ENCODE measurements at regions not wholly inside any gene's neighbourhood (a gene's known extent, or its start where the extent isn't known, plus 50 kb on each side); places are given as distances from the start of the nearest gene placed in this dataset.
"Not testable (repeated sequence)": the region's sequence is repeated elsewhere in the genome, so short reads cannot be mapped to it uniquely, and the experiment has no call there.

DNA sequence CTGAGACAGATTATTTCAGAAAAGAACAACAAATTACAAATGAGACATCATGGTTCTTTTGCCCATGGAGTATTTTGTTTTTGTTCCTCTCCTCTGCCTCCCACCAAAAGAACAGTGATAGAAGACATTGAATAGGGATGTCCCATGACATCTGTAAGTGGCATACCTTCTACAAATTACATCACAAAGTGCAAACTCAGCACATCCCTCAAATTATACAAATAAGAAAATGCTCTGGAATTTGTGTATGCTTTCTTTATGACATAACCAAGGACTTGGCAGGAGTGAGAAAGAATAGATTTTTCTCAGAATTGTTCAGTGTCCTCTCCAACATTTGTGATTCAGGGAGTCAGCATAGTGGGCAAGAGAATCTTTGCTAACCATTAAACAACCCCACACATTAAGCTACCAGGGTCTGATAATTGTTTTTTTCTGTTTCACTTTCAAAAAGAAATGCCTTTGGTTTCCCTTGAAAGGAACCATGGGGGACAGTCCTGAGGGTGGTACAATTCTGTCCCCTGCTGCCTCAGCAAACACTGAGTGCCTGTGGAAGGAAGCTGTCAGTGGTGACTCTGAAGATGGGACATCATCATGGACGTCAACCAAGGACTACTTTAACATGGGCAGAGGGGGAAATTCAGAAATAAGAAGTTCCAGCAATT is 430.3 kb downstream of the AASDHPPT start:
- DNase-seq = no peak

DNA sequence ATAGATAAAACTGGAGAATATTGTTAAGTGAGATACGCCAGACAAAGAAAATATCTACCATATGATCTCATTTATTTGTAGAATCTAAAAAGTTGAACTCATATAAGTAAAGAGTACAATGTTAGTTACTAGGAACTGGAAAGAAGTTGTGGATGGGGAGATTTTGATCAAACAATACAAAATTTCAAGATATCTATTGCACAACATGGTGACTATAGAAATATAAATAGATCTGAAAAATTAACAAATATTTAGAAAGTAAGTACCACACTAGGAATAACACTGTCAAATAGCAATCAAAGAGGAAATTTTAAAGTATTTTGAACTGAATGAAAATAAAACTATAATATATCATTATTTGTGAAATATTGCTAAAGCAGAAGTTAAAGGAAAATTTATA is 437.2 kb downstream of the AASDHPPT start:
- no peak for DNase-seq

DNA sequence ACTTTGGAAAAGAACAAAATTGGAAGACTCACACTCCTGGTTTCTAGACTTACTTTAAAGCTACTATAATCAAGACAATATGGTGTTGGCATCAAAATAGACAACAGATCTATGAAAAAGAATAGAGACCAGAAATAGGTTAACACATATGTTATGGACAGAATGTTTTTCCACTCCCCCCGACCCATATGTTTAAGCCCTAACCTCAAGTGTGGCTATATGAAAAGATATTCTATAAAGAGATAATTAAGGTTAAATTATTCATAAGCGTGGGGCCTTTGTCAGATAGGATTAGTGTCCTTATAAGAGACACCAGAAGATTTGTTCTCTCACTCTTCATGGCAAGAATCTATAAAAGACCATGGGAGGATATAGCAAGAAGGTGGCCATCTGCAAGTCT is 440.0 kb downstream of the AASDHPPT start:
- no peak for DNase-seq

DNA sequence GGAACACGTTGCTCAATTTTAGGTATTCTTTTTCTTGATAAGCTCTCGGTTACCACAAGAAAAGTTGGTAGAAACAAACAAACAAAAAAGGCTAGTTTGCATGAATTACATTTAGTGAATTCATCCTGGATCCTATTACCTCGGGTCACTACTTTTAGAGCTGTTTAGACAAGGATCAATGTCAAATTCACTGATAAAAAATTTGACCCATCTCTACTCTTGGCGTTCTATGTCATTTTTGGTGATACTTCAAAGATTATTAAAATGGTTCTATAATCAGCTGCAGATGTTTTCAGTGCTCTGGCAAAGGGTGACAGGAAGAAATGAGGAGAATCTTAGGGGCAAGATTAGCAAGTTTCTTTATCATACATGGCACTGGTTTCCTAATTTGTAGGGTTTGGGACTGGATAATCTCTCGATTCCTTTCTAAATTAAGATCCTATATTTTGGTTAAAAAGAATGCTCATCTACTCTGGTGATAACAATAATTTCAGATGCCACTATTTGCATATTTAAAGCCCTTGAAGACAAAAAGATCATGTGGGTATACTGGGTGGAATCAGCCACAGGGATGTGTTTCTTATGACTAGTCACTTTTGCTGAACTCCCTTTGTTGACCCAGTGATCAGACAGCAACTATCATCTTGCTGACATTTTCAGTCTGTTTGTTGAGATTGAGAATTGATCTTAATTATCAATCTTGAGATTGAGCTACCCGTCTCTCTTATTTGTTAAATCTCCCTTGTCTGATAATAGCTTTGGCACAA is 442.9 kb downstream of the AASDHPPT start:
- no peak for DNase-seq

DNA sequence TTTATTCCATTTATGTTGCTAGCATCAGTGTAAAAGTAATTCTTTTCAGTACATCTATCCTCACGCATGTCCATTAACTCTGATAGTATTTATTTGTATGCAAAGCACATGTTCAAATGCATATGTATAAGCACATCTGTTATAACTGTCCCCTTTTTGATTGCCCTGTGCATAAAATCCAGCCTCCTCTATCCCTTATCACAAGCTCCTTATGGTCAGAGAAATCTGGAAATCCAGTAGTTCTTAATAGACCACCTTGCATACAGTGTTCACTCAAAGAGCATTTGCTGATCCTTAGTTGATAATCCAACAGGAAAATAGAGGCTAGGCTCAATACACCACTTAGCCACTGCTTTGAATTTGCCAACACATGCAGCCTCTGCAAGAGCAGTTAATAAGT is 443.5 kb downstream of the AASDHPPT start:
- no peak for DNase-seq

DNA sequence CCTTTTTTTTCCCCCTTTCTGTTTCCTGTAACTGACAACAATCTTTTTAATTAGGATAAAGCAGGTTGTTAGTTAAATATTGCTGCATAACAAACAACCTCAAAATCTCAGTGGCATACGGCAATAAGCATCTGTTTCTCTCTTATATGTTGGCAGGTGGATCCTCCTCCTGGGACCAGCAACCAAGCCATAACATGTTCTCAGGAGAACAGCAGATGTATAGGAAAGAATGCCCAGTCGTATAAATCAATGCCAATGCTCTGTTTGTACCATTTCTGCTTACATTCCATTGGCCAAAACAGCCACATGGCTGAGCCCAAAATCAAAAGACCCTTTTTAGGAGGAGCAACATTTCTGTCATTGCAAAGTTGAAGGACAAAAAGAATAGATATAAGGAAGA is 445.7 kb downstream of the AASDHPPT start:
- no peak for DNase-seq

DNA sequence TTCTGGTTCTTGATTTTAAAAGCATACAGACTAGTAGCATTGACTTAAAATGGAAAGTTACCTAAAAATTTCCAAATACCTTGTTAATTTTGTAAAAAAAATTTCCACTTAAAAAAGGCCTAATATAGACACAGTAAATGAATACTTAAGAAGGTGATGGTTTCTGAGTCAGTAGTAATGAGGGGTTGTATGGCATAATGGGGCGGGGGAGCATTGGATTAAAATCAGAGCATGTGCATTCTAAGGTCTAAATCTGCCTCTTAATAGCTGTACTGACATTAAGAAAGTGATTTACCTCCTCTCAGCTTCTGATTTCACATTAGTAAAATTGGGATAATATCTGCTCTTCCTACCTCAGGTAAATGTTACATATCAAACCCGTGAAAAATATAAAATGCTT is 446.5 kb downstream of the AASDHPPT start:
- no peak for DNase-seq

DNA sequence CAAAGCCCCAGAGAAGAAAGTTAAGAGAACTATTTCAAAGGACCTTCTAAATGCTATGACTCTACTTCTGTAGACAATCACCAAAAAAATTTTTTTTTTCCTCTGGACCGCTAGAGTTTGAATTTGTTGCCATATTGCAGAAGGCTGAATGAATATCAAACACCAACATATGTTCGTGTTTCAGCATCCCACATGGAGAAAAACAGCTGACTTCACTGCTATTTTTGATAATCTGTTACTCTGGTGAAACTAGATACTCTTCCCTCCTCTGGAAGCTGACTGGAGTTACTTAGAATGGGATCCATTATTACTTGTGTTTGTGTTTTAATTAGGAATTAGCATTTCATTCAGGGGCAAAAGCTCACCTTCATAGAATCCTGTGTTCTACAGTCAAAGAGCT is 447.0 kb downstream of the AASDHPPT start:
- DNase-seq = no peak

DNA sequence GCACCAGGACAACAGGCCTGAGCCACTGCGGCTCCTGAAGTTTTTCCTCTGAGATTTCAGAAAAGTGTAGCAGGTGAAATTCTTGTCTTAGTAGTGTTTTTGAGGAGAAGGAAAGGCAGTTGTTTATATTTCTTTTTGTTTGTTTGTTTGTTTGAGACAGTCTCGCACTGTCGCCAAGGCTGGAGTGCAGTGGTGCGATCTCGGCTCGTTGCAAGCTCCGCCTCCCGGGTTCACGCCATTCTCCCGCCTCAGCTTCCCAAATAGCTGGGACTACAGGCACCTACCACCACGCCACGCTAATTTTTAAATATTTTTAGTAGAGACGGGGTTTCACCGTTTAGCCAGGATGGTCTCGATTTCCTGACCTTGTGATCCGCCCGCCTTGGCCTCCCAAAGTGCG is 454.2 kb downstream of the AASDHPPT start:
- not testable (repeated sequence) for DNase-seq

DNA sequence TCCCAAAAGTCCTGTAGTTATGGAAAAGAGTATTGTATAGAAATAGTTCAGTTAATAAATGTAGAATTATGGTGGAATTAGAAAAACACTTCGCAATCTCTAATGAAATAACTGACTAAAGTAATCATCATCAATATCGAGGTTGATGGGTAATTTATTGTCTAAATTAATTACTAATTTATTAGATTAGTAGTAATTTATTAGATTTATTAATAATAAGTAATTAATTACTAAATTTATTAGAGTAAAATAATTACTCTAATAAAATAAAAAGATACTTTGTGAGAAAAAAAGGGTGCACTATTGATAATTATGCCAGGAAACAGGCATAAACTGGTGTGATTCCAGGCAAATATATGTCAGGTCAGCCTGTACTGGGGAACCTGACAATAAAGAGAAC is 455.6 kb downstream of the AASDHPPT start:
- DNase-seq = no peak

DNA sequence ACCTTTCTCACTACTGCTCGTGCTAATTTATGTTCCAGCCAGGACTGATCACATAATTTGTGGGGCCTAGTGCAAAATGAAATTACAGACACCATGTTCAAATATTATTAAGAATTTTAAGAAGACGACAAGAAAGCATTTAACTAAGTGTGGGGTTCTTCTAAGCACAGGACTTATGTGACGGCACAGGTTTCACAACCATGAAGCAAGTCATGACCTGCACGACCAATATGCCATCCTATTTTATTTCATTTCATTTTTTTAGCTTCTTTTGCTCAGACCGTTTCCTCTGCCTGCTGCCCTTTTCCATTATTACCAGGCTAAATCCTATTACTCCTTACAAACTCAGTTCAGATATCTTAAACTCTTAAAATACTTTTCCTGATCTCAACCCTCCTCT is 462.5 kb downstream of the AASDHPPT start:
- no peak for DNase-seq

DNA sequence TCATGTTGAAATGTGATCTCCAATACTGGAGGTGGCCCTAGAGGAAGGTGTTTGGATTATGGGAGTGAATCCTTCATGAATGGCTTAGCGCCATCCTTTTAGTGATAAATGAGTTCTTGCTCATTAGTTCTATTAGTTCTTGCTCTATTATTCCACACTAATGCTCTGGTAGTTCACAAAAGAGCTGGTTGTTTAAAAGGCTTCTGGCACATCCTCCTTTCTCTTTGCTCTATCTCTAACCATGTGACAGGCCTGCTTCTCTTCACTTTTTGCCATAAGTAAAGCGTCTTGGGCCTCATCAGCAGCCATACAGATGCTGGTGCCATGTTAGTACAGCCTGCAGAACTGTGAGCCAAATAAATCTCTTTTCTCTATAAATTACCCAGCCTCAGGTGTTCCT is 469.9 kb downstream of the GUCY1A2 start:
- DNase-seq = no peak

DNA sequence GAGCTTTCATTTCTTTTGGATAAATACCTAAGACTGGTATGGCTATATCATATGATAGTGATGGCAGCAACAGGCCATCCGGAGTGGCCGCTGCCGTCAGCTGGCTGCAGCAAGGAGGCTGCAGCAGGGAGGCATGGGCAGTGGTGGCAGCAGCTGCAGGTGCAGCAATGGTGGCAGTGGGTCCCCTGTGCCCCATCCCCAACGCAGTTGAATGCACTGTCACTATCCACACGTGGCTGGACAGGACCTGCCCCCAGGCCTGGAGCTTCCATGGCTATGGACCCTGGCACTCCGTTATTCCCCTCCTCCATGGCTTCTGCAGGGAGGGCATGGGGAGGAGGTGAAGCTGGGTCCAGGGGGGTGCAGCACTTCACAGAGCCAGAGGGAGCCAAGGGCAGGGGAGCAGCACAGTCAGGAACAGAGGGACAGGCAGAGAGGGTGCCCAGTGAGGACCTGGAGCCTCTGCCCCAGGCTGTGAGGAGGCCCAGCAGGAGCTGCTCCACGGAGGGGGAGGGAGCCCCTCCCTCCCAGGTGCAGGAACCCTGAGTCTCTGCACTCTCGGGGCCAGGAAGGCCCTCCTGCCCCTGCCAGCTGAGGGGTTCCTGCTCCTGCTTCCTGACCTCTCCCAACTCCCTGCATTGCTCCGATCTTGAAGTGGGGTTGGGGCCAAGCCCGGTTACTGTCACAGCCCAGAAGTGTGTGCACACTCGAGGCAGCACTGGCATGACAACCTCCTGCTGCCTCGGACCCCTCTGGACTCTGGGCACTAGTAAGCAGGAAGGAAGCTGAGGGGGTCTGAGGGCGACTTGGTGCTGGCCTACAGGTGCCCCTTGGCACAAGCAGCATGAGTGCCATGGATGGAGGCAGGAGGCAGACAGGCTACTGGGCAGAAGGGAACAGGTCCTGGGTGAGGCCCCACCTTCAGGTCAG is 466.3 kb downstream of the GUCY1A2 start:
- no peak for DNase-seq

DNA sequence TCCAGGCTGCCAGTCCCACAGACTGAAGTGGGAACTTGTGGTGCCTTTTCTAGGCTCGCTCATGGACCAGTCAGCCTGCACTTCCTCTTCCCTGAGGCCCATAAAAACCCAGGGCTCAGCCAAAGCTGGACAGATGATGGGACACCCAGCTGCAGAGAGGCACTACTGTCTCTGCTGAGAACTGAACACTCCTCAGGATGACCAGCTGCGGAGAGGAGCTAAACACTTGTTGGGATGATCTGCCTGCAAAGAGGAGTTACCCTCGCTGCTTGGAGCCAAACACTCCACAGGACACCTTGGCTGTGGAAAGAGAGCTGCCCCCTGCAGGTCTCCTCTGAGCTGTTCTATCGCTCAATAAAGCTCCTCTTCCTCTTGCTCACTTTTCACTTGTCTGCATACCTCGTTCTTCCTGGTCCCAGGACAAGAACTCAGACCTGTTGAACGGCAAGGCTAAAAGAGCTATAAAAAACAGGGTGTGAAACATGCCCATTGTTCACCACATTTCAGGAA is 465.5 kb downstream of the GUCY1A2 start:
- no peak for DNase-seq

DNA sequence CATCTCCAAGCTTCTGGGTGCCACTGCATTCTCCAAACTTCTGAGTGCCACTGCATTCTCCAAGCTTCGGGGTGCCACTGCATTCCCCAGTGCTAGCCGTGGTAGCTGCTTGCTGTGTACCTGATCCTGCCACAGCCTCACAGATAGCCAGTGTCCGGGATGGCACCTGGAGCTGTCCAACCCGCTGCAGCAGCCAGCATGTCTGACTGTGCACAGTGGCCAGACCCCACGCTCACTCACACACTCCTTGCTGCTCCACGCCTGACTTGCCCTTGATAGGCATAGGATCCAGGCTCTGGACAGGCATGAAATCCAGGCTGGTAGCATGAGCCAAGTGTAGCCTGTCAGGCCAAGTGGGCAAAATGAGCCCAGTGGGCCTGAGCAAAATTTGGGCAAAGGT is 465.0 kb downstream of the GUCY1A2 start:
- DNase-seq = no peak

DNA sequence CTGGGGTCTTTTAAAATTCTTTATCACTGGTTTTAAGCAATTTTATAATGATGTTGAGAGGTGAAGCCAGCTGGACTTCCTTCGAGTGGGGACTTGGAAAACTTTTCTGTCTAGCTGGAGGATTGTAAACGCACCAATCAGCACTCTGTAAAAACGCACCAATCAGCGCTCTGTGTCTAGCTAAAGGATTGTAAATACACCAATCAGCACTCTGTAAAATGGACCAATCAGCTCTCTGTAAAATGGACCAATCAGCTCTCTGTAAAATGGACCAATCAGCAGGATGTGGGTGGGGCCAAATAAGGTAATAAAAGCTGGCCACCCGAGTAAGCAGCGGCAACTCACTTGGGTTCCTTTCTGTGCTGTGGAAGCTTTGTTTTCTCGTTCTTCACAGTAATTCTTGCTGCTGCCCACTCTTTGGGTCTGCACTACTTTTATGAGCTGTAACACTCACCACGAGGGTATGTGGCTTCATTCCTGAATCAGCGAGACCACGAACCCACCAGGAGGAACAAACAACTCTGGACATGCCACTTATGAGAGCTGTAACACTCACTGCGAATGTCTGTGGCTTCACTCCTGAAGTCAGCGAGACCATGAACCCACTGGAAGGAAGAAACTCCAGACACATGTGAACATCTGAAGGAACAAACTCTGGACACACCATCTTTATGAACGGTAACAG is 462.6 kb downstream of the GUCY1A2 start:
- DNase-seq = not testable (repeated sequence)

DNA sequence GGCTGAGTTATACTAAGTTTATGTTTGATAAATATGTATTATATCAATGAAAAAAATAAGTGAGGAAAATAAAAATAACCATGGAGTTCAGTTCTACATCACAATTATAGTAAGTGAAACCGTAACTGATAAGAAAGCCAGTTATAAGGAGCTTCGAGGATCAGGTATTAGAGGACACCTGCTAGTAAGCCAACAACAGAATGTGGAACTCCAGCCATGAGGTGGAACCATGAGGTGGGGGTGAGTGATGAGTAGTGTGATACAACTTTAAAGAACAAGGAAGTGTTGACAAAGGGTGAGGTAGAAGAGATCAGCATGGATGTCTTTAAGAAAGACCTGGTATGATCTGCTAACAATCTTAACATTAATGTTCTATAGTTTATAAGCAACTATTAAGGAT is 452.9 kb downstream of the GUCY1A2 start:
- no peak for DNase-seq

DNA sequence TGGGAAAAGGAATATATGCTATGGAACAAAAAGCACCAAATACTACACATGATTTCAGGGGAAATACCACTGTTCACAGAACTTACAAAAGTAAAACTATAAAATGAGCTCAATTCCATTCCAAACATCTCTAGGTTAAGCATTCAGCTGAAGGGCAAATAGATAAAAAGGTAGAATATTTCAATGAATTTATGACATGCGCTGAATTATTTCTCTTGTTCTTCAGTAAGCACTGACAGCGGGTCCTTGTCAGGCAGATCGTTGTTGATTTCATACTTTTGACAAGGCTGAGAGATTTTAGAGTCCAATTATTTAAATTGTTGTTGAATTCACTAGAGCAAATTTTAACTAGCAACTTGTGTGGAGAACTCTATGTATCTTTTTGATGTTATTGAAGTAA is 449.6 kb downstream of the GUCY1A2 start:
- DNase-seq = no peak

DNA sequence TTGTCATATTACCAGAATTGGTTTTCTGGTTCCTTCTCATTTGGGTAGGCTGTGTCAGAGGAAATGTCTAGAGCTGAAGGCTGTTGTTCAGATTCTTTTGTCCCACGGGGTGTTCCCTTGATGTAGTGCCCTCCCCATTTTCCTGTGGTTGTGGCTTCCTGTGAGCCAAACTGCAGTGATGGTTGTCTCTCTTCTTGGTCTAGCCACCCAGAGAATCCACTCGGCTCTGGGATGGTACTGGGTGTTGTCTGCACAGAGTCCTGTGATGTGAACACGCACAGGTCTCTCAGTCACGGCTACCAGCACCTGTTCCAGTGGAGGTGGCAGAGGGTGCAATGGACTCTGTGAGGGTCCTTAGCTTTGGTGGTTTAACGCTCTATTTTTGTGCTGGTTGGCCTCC is 440.9 kb downstream of the GUCY1A2 start:
- not testable (repeated sequence) for DNase-seq

DNA sequence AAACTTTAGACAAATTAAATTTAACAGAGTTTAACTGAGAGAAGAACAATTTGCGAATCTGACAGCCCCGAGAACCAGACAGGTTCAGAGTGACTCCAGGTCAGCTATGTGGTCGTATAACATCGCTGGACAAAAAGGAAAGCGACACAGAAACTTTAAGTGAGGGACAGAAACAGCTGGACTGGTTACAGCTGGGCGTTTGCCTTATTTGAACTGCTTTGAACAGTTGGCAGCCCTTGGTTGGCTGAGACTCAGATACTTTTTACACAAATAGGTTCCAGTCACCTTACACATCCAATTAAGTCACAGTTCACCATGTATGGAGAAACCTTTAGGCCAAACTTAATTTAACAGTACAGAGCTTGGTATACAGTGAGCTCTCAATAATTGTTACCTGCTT is 436.9 kb downstream of the GUCY1A2 start:
- DNase-seq = no peak

DNA sequence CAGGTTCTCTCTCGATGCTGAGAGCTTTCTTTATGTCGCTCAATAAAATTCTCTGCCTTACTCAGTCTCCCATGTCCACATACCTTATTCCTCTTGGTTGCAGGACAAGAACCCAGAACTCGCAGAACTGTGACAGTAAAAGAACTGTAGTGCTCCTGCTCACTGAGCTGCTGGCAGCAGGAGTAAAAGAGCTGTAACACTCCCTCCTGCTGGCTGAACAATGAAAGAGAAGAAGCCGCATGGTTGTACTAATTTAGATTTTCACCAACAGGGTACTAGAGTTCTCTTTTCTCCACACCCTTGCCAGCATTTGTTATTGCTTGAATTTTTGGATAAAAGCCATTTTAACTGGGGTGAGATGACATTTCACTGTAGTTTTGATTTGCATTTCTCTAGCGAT is 433.2 kb downstream of the GUCY1A2 start:
- DNase-seq = no peak

DNA sequence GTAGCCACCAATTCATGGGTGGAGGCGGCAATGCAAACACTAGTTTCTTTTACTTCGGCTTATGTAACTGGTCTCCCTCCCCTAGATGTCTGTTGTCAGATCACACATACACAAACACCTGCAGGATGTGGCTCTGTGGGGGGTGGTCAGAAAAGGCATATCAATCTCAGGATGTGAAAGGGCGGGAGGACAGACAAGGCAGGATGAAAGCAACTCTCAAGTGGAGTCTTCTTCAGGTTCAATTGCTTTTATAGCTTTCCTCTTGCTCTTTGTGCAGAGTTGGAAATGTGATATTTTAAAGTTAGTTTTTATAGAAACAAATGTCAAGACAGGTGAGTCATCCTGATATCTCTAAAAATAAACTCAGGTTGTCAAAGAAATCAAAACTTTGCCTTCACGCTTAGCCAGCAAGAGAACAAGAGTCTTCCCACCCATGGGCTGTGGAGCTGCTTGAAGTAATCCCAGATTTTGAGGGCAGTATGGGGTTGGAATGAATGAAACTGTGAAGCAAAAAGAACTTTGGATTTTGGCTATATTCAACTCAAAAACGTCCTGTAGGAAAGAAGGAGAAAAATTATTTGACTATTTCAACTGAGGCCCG is 423.4 kb downstream of the GUCY1A2 start:
- DNase-seq = no peak
